SK-N-MC (cell line): ENCODE measurements at regions not wholly inside any gene's neighbourhood (a gene's known extent, or its start where the extent isn't known, plus 50 kb on each side); places are given as distances from the start of the nearest gene placed in this dataset.

ENCODE experiments used
- EZH2 ChIP-seq: fragments of 200-600 bp; sonication (generic); IDR thresholded peaks from one replicate; pipeline ENCODE4 v1.6.1; 2017; ENCODE audit warnings: antibody characterized with exemption
- POLR2AphosphoS5 ChIP-seq: IDR thresholded peaks from 2 replicates; pipeline ENCODE4 v1.6.1; 2012; ENCODE audit warnings: mild to moderate bottlenecking, low read depth, low read length, borderline replicate concordance

DNA sequence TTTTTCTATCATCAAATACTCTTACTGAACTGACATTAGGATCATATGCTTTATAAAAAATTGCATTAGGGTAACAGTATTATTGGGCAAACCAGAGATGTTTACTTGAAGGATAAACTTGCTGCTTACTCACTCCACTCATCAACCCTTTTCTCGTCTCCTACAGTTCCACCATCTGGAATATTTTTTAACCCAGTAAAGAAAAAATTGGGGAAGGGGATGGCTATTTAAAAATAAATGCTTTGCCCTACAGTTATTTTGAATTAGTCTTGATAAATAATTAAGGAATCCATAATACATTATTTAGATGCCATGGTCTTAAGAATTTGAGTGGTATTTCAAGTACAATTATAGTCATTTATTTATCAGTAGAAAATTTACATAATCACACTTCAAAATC, 225.8 kb downstream of the MEF2C start:
- no peak for TF ChIP-seq EZH2
- TF ChIP-seq POLR2AphosphoS5 = no peak
